Effector memory CD8-positive, alpha-beta T cell (primary cell): ENCODE measurements at regions not wholly inside any gene's neighbourhood (a gene's known extent, or its start where the extent isn't known, plus 50 kb on each side); places are given as distances from the start of the nearest gene placed in this dataset.

Source experiments
- ATAC-seq: fragments of 150-1000 bp; cut with Tn5 transposase; replicated peaks from 2 replicates; pipeline ENCODE4 v1.10.0; 2021; ENCODE audit warnings: mild to moderate bottlenecking, moderate library complexity
- DNase-seq, 3 experiments: peaks; one replicate each; pipeline ENCODE4 v3.0.0; 2021
- H3K27ac Mint-ChIP-seq, 2 donors: one replicate each; pipeline ENCODE4 v1.8.0; 2022; ENCODE audit warnings: mild to moderate bottlenecking in 2 of 2, mixed read lengths in 2 of 2, moderate library complexity in 2 of 2
- H3K27me3 Mint-ChIP-seq, 2 donors: one replicate each; pipeline ENCODE4 v1.8.0; 2022; ENCODE audit warnings: mixed read lengths in 2 of 2
- H3K36me3 Mint-ChIP-seq: one replicate; pipeline ENCODE4 v1.8.0; 2022; ENCODE audit warnings: mild to moderate bottlenecking, moderate library complexity, mixed read lengths; ENCODE audit not compliant: insufficient read depth
- H3K4me1 Mint-ChIP-seq, 2 donors: one replicate each; pipeline ENCODE4 v1.8.0; 2022; ENCODE audit warnings: low read depth in 2 of 2, mixed read lengths in 2 of 2
- H3K4me3 Mint-ChIP-seq, 2 donors: one replicate each; pipeline ENCODE4 v1.8.0; 2022; ENCODE audit warnings: mild to moderate bottlenecking in 2 of 2, mixed read lengths in 2 of 2, moderate library complexity in 2 of 2
- H3K9me3 Mint-ChIP-seq, 2 donors: one replicate each; pipeline ENCODE4 v1.8.0; 2022; ENCODE audit warnings: mixed read lengths in 2 of 2

DNA sequence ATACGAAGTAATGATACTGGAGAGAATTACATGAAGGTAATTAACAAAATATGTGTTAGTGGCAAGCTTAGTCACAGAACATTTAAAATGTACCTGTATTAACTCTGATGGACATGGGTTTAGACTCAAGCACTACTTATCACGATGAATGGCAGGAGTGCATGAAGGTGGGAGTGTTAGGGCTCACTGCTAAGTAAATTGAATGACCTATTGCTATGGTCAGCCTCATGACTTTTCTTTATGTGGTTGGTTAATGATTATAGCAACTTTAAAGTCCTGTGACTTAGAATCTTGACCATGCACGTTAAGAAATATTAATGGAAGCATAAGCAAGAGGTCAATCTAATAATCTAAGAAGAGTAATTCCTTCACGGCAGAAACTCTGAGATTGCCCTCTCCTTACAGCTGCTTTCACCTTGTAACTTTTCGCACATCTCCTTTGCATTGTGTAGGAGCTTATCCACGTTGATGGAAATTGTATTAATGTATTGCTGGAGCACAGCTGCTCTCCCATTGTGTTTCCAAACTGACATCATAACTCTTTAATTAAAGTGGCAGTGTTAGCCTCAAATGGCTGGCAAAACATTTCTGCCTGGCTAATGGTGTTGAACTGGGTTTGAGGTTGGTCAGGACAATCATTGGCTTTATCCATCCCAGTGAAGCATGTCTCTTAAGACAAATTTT is 114.5 kb downstream of the RXFP2 start:
- H3K4me3 Mint-ChIP-seq: no peak overlapping the region
- DNase-seq: no peak
- H3K4me1 Mint-ChIP-seq: peaks cover 0 to 7% of the 10 kb centered on the region in 2 donors
- H3K27me3 Mint-ChIP-seq: peaks cover 2 to 10% of the 10 kb centered on the region in 2 donors
- no peaks in the 10 kb centered on the region for H3K36me3 Mint-ChIP-seq
- H3K9me3 Mint-ChIP-seq: peaks cover 0 to 1% of the 10 kb centered on the region in 2 donors
- ATAC-seq: no peak
- H3K27ac Mint-ChIP-seq: no peak overlapping the region

DNA sequence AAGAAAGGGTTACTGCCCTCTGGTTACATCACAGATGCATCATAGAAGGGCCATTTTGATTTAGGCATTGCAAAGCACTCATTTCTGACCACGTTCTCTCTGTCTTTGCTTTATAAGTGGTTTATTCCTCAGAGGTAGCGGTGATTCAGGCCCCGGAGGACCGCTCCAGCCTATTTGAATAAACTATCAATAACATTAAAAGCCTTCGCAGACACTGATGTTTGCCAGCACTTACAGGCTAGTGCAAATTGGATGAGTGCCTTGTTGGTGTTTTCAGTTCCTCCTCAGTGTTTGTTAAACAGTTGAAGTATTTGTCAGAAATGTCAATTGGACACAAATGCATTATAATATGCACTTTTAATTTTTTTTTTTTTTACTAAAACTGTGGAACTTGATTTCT is 120.2 kb downstream of the RXFP2 start:
- Mint-ChIP-seq H3K27ac (no peak overlapping the region), H3K27me3 (peaks cover 0 to 13% of the 10 kb centered on the region in 2 donors), H3K9me3 (peaks cover 0 to 4% of the 10 kb centered on the region in 2 donors), H3K4me1 (peaks cover 0 to 3% of the 10 kb centered on the region in 2 donors), H3K4me3 (no peak overlapping the region), H3K36me3 (no peaks in the 10 kb centered on the region)
- ATAC-seq (no peak), DNase-seq (no peak)

DNA sequence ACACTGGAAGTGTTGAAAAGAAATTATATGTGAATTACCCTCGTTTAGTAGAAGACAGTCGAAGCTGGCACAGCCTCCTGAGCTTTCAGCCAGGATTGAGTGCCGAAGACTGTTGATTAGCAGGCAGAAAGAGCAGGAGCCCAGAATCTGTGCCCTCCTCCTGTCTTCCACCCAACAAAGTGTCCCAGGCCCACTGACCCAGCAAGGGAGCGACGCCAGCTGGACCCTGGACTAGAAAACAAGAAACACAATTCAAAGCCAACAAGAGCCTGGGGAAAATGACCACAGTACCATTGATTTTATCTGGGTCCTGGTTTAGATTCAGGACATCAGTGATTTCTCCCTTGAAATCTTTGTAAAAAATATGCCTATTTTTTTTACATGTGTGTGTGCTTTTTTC is 120.7 kb downstream of the RXFP2 start:
- H3K4me3 Mint-ChIP-seq: no peak overlapping the region
- no peak for ATAC-seq
- no peaks in the 10 kb centered on the region for H3K36me3 Mint-ChIP-seq
- H3K27ac Mint-ChIP-seq: no peak overlapping the region
- H3K27me3 Mint-ChIP-seq: peaks cover 0 to 13% of the 10 kb centered on the region in 2 donors
- H3K9me3 Mint-ChIP-seq: peaks cover 0 to 4% of the 10 kb centered on the region in 2 donors
- H3K4me1 Mint-ChIP-seq: peaks cover 0 to 3% of the 10 kb centered on the region in 2 donors
- no peak for DNase-seq

DNA sequence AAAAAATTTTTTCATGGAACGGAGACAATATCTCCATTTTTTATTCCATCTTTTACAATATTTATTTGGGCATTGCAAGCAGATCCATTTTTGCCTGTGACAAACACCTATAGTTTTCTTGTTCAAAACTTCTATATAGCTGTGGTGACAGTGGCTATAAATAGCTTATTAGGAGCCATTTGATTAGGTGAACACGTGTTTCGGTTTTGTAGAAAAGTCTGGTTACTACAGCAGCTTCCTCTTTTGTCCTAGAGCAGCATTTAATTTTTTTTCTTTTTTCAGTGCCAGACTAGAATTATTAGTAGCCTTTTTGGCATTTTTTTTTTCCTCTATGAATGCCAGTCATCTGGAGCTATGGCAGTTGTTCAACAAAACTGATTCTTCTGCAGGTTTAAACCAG is 123.5 kb downstream of the RXFP2 start:
- no peak overlapping the region for H3K27ac Mint-ChIP-seq
- no peaks in the 10 kb centered on the region for H3K36me3 Mint-ChIP-seq
- peaks cover 0 to 13% of the 10 kb centered on the region in 2 donors for H3K27me3 Mint-ChIP-seq
- H3K9me3 Mint-ChIP-seq: peaks cover 0 to 2% of the 10 kb centered on the region in 2 donors
- ATAC-seq (no peak), DNase-seq (no peak)
- H3K4me1 Mint-ChIP-seq: no peaks in the 10 kb centered on the region
- H3K4me3 Mint-ChIP-seq: no peak overlapping the region

GRCh38 chr13:31864307-31864706 is 125.0 kb downstream of the RXFP2 start:
- ATAC-seq (no peak), DNase-seq (no peak)
- peaks cover 0 to 9% of the 10 kb centered on the region in 2 donors for H3K27me3 Mint-ChIP-seq
- no peaks in the 10 kb centered on the region for H3K9me3 Mint-ChIP-seq
- no peak overlapping the region for H3K27ac Mint-ChIP-seq
- H3K36me3 Mint-ChIP-seq: no peaks in the 10 kb centered on the region
- no peak overlapping the region for H3K4me3 Mint-ChIP-seq
- H3K4me1 Mint-ChIP-seq: no peaks in the 10 kb centered on the region

GRCh38 chr13:31866099-31866498 is 126.8 kb downstream of the RXFP2 start:
- Mint-ChIP-seq H3K9me3 (no peaks in the 10 kb centered on the region), H3K27ac (no peak overlapping the region), H3K27me3 (peaks cover 0 to 2% of the 10 kb centered on the region in 2 donors), H3K4me1 (peaks cover 0 to 8% of the 10 kb centered on the region in 2 donors), H3K4me3 (no peak overlapping the region), H3K36me3 (no peaks in the 10 kb centered on the region)
- no peak for DNase-seq
- no peak for ATAC-seq

DNA sequence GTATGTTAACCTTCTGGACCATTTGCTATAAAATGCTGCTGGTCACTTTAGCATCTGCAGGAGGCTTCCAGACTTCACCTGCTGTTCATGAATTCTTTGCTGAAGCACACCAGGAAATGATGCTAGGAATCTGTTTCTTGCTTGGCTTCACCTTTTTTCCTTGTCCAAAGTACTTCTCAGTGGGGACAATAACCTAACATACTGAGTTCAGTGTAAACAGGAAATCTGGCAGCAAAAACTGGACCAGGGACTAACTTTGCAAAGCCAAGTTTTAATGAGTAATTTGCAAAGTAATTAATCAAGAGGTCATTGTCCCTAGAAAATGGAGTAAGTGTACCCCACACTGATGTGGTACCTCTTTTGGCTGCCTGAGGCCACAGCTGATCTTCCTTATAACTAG is 128.4 kb downstream of the RXFP2 start:
- H3K36me3 Mint-ChIP-seq: no peaks in the 10 kb centered on the region
- peaks cover 0 to 8% of the 10 kb centered on the region in 2 donors for H3K4me1 Mint-ChIP-seq
- no peak overlapping the region for H3K27ac Mint-ChIP-seq
- H3K4me3 Mint-ChIP-seq: no peak overlapping the region
- no peak for DNase-seq
- ATAC-seq: no peak
- no peaks in the 10 kb centered on the region for H3K9me3 Mint-ChIP-seq
- peaks cover 0 to 5% of the 10 kb centered on the region in 2 donors for H3K27me3 Mint-ChIP-seq

- no peak for ATAC-seq
- Mint-ChIP-seq H3K4me3 (no peak overlapping the region), H3K36me3 (no peaks in the 10 kb centered on the region), H3K27me3 (peaks cover 0 to 5% of the 10 kb centered on the region in 2 donors), H3K4me1 (peaks cover 0 to 8% of the 10 kb centered on the region in 2 donors), H3K27ac (no peak overlapping the region), H3K9me3 (no peaks in the 10 kb centered on the region)
- DNase-seq: no peak
These were observed 130.3 kb downstream of the RXFP2 start for GRCh38 chr13:31869582-31869981.

DNA sequence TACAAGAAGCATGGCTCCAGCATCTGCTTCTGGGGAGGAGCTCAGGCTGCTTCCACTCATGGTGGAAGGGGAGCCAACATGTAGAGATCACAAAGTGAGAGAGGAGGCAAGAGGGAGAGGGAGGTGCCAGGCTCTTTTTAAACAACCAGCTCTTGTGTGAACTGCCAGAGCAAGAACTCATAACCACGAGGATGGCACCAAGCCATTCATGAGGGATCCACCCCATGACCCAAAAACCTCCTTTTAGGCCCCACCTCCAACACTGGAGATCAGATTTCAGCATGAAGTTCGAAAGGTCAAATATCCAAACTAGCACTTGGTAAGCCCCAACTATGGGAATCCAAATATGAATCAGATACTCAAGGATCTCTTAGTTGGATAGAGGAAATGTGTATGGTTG is 131.2 kb downstream of the RXFP2 start:
- Mint-ChIP-seq H3K27ac (no peak overlapping the region), H3K36me3 (no peaks in the 10 kb centered on the region), H3K4me1 (peaks cover 0 to 8% of the 10 kb centered on the region in 2 donors), H3K9me3 (no peaks in the 10 kb centered on the region), H3K4me3 (peak overlapping the region in 1 of 2 donors; percentile 15), H3K27me3 (peaks cover 0 to 11% of the 10 kb centered on the region in 2 donors)
- ATAC-seq (no peak), DNase-seq (no peak)

GRCh38 chr13:31873145-31873544 is 133.8 kb downstream of the RXFP2 start:
- no peak for ATAC-seq
- no peaks in the 10 kb centered on the region for H3K36me3 Mint-ChIP-seq
- no peaks in the 10 kb centered on the region for H3K9me3 Mint-ChIP-seq
- peaks cover 0 to 8% of the 10 kb centered on the region in 2 donors for H3K4me1 Mint-ChIP-seq
- H3K4me3 Mint-ChIP-seq: no peak overlapping the region
- DNase-seq: no peak
- H3K27ac Mint-ChIP-seq: no peak overlapping the region
- H3K27me3 Mint-ChIP-seq: peaks cover 0 to 11% of the 10 kb centered on the region in 2 donors

DNA sequence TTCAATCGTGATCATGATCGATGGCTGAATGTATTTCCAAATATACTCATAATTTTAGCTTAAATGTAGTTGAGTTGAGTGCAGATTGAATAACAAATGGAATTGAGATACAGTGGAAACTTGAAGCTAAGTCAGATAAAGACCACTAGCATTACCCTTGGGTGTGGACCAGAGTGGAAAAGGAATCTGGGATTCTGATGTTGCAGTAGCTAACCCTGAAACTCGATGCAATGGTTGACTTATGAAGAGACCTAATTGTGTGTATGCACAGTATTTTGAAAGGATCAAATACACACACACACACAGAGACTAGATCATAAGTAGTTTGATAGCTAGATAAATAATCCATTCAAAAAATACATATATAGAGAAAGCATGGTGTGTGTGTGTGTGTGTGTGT is 135.8 kb downstream of the RXFP2 start:
- Mint-ChIP-seq H3K36me3 (no peaks in the 10 kb centered on the region), H3K27me3 (peaks cover 0 to 11% of the 10 kb centered on the region in 2 donors), H3K27ac (no peak overlapping the region), H3K4me1 (peaks cover 0 to 6% of the 10 kb centered on the region in 2 donors), H3K4me3 (no peak overlapping the region), H3K9me3 (no peaks in the 10 kb centered on the region)
- ATAC-seq: no peak
- DNase-seq: no peak

- peaks cover 0 to 7% of the 10 kb centered on the region in 2 donors for H3K27me3 Mint-ChIP-seq
- H3K4me3 Mint-ChIP-seq: no peak overlapping the region
- H3K36me3 Mint-ChIP-seq: no peaks in the 10 kb centered on the region
- no peaks in the 10 kb centered on the region for H3K9me3 Mint-ChIP-seq
- ATAC-seq: no peak
- no peak overlapping the region for H3K27ac Mint-ChIP-seq
- no peaks in the 10 kb centered on the region for H3K4me1 Mint-ChIP-seq
- DNase-seq: no peak
These were observed 138.7 kb downstream of the RXFP2 start for GRCh38 chr13:31878052-31878451.

- H3K4me1 Mint-ChIP-seq: no peaks in the 10 kb centered on the region
- H3K27ac Mint-ChIP-seq: no peak overlapping the region
- no peak for ATAC-seq
- DNase-seq: no peak
- no peak overlapping the region for H3K4me3 Mint-ChIP-seq
- H3K36me3 Mint-ChIP-seq: no peaks in the 10 kb centered on the region
- H3K9me3 Mint-ChIP-seq: no peaks in the 10 kb centered on the region
- peaks cover 0 to 7% of the 10 kb centered on the region in 2 donors for H3K27me3 Mint-ChIP-seq
These were observed 139.2 kb downstream of the RXFP2 start for GRCh38 chr13:31878495-31878894.

DNA sequence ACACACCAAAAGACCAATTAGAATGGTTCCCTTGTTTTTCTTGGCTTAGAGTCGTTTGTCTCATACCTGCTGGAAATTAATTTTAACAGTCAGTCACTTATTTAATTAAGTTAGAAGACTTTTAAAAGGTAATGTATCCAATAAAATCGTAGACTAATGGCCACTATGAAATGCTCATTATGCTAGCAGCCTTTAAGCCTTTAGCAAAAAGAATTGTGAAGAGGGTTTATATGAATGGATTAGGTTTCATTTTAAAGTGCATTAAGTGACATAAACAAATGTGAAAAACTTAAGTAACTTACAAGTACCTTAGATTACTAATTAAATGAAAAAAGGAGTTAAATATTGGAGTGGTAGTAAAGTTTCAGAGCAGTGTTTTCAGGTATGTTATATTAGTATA is 139.6 kb downstream of the RXFP2 start:
- Mint-ChIP-seq H3K4me3 (no peak overlapping the region), H3K27ac (no peak overlapping the region), H3K4me1 (no peaks in the 10 kb centered on the region), H3K9me3 (no peaks in the 10 kb centered on the region), H3K36me3 (no peaks in the 10 kb centered on the region), H3K27me3 (peaks cover 0 to 7% of the 10 kb centered on the region in 2 donors)
- ATAC-seq (no peak), DNase-seq (no peak)
